ENCODE measurements at regions not wholly inside any gene's neighbourhood (a gene's known extent, or its start where the extent isn't known, plus 50 kb on each side); places are given as distances from the start of the nearest gene placed in this dataset.

DNA sequence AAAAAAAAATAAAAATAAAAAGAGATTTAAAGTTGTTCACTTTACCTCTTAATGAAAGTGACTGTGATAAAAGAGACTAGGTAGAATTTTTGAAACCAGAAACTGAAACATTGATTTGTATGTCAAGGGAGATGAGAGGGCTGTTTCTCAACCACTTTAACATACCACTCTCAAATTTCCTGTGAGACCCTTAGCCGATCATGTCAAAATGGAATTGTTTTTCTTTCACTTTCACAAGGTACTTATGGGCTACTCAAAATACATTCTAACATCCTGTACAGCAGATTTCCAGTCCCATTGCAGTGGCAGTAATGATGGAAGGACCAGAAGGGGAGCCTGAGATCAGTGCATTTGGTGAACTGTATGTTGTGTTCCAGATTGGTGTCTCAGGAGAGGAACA, 261.2 kb downstream of the PPP1R3A start:
- no peaks in the 10 kb centered on the region for H3K36me3 Mint-ChIP-seq
- DNase-seq (ENCODE audit: low spot score) = no peak

GRCh38 chr7:113652501-113652900, 266.3 kb downstream of the PPP1R3A start:
- Histone ChIP-seq H3K9ac (no peak overlapping the region), H3F3A (ENCODE audit: low read depth) (no peaks in the 10 kb centered on the region), H3K27ac (no peak overlapping the region), H3K9me3 (ENCODE audit: low read depth) (peaks cover 22% of the 10 kb centered on the region), H3K4me3 (no peak overlapping the region), H3K4me1 (no peaks in the 10 kb centered on the region), H3K79me2 (ENCODE audit: low read depth) (no peaks in the 10 kb centered on the region), H4K20me1 (ENCODE audit: low read depth) (no peaks in the 10 kb centered on the region), H3K36me3 (no peaks in the 10 kb centered on the region), H3K4me2 (no peak overlapping the region), H2AFZ (replicated peaks) (no peak overlapping the region), H3K27me3 (no peaks in the 10 kb centered on the region)
- TF ChIP-seq EZH2 (IDR thresholded peaks at IDR 0.05) = no peak
- no peak for TF ChIP-seq EZH2phosphoT487 (IDR thresholded peaks at IDR 0.05)
- Mint-ChIP-seq H3K9me3 (no peaks in the 10 kb centered on the region), H3K4me1 (peaks cover 6% of the 10 kb centered on the region), H3K4me3 (no peak overlapping the region), H3K27ac (no peak overlapping the region), H3K27me3 (ENCODE audit: insufficient read depth, low read depth) (no peaks in the 10 kb centered on the region), H3K36me3 (no peaks in the 10 kb centered on the region)
- no peak for DNase-seq (ENCODE audit: low spot score)

More for the DNA sequence above, 261.2 kb downstream of the PPP1R3A start:
- Histone ChIP-seq H3K79me2 (ENCODE audit: low read depth) (no peaks in the 10 kb centered on the region), H3K4me2 (no peak overlapping the region), H3K36me3 (no peaks in the 10 kb centered on the region), H3K27ac (no peak overlapping the region), H3K27me3 (no peaks in the 10 kb centered on the region), H3K4me1 (no peaks in the 10 kb centered on the region), H2AFZ (replicated peaks) (no peak overlapping the region), H4K20me1 (ENCODE audit: low read depth) (no peaks in the 10 kb centered on the region), H3F3A (ENCODE audit: low read depth) (no peaks in the 10 kb centered on the region), H3K9ac (no peak overlapping the region), H3K4me3 (no peak overlapping the region), H3K9me3 (ENCODE audit: low read depth) (peaks cover 16% of the 10 kb centered on the region)
- Mint-ChIP-seq H3K9me3 (no peaks in the 10 kb centered on the region), H3K4me1 (peaks cover 4% of the 10 kb centered on the region), H3K4me3 (no peak overlapping the region), H3K27me3 (ENCODE audit: insufficient read depth, low read depth) (no peaks in the 10 kb centered on the region), H3K27ac (no peak overlapping the region)
- TF ChIP-seq EZH2 (IDR thresholded peaks at IDR 0.05) (no peak), EZH2phosphoT487 (IDR thresholded peaks at IDR 0.05) (no peak), CTCF (IDR thresholded peaks at IDR 0.05) (no peak)

DNA sequence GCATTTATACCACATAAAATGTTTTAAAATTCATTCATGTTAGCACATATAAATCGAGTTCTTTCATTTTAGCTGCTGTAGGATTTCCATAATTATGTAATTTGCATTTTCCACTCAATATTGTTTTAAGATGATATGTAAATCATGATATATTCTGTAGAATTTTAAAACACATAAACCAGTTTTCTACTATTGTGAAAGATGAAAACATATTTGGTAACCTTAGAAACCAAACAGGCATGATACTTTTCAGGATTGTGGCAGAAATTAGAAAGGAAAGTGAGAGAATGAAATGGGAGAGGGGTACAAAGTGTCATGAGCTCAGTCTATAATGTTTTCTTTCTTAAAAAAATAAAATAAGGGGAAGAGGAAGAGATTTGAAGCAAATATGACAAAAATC, 269.3 kb downstream of the PPP1R3A start:
- peaks cover 2% of the 10 kb centered on the region for H3K27me3 Mint-ChIP-seq (ENCODE audit: insufficient read depth, low read depth)

DNA sequence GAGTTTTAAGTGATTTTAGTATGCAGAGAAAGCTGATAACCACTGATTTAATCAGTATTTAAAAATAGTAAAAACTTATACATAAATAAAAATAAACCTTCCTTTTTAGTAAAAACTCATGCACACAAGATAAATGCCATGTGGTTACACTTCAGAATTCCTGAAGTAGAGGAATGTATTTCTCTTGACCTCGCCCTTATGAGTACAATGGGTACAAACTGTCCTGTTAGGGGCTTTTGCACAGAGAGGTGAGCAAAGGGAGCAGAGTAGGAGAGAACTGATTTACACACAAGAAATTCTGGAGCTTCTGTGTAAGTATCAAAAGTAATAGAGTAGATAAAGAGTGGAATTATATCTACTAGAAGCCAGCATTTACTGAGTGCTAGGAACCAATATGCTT, 279.6 kb downstream of the PPP1R3A start:
- no peak overlapping the region for H3K4me2 ChIP-seq
- no peaks in the 10 kb centered on the region for H3K27me3 Mint-ChIP-seq (ENCODE audit: insufficient read depth, low read depth)
- H3K36me3 ChIP-seq = no peaks in the 10 kb centered on the region
- H3K9me3 Mint-ChIP-seq = no peaks in the 10 kb centered on the region
- peaks cover 17% of the 10 kb centered on the region for H3K9me3 ChIP-seq (ENCODE audit: low read depth)
- H3K4me1 Mint-ChIP-seq = no peaks in the 10 kb centered on the region
- H3K36me3 Mint-ChIP-seq = no peaks in the 10 kb centered on the region
- no peaks in the 10 kb centered on the region for H3K27me3 ChIP-seq
- H3F3A ChIP-seq (ENCODE audit: low read depth) = no peaks in the 10 kb centered on the region
- H3K27ac Mint-ChIP-seq = no peak overlapping the region
- H2AFZ ChIP-seq (replicated peaks) = no peak overlapping the region
- no peak overlapping the region for H3K27ac ChIP-seq
- H3K4me3 ChIP-seq = no peak overlapping the region
- H3K4me1 ChIP-seq = no peaks in the 10 kb centered on the region
- no peak for DNase-seq (ENCODE audit: low spot score)
- no peaks in the 10 kb centered on the region for H3K79me2 ChIP-seq (ENCODE audit: low read depth)
- TF ChIP-seq EZH2 (IDR thresholded peaks at IDR 0.05) = no peak
- no peak for TF ChIP-seq EZH2phosphoT487 (IDR thresholded peaks at IDR 0.05)
- TF ChIP-seq CTCF (IDR thresholded peaks at IDR 0.05) = no peak
- no peak overlapping the region for H3K9ac ChIP-seq
- H3K4me3 Mint-ChIP-seq = no peak overlapping the region
- no peaks in the 10 kb centered on the region for H4K20me1 ChIP-seq (ENCODE audit: low read depth)

More for the DNA sequence above, 269.3 kb downstream of the PPP1R3A start:
- H3K4me1 Mint-ChIP-seq = peaks cover 6% of the 10 kb centered on the region
- no peaks in the 10 kb centered on the region for H3F3A ChIP-seq (ENCODE audit: low read depth)
- no peaks in the 10 kb centered on the region for H3K9me3 Mint-ChIP-seq
- no peak overlapping the region for H3K27ac ChIP-seq
- no peaks in the 10 kb centered on the region for H3K79me2 ChIP-seq (ENCODE audit: low read depth)
- no peak overlapping the region for H3K4me2 ChIP-seq
- H3K27ac Mint-ChIP-seq = no peak overlapping the region
- H3K4me3 Mint-ChIP-seq = no peak overlapping the region
- no peak overlapping the region for H3K9ac ChIP-seq
- no peaks in the 10 kb centered on the region for H3K4me1 ChIP-seq
- no peaks in the 10 kb centered on the region for H4K20me1 ChIP-seq (ENCODE audit: low read depth)
- no peak overlapping the region for H3K4me3 ChIP-seq
- H3K36me3 ChIP-seq = no peaks in the 10 kb centered on the region
- no peak for TF ChIP-seq CTCF (IDR thresholded peaks at IDR 0.05)
- no peaks in the 10 kb centered on the region for H3K27me3 ChIP-seq
- no peaks in the 10 kb centered on the region for H3K36me3 Mint-ChIP-seq
- no peak for DNase-seq (ENCODE audit: low spot score)
- H2AFZ ChIP-seq (replicated peaks) = no peak overlapping the region
- H3K9me3 ChIP-seq (ENCODE audit: low read depth) = peaks cover 19% of the 10 kb centered on the region
